Lower leg skin (tissue), 3 donors: ENCODE measurements at regions not wholly inside any gene's neighbourhood (a gene's known extent, or its start where the extent isn't known, plus 50 kb on each side); places are given as distances from the start of the nearest gene placed in this dataset.

Experiments used
- POLR2A ChIP-seq, 2 donors: fragments of 450-650 bp; IDR thresholded peaks; one replicate each; pipeline ENCODE4 v1.6.1; 2016 to 2017; ENCODE audit warnings: antibody characterized with exemption in 2 of 2, mild to moderate bottlenecking in 1 of 2, moderate library complexity in 1 of 2
- TF ChIP-seq, protein P1 (sequence below), 3 donors: fragments of 450-650 bp; IDR thresholded peaks; one replicate each; pipeline ENCODE4 v1.5.1; 2016; ENCODE audit warnings: antibody characterized with exemption in 3 of 3, mild to moderate bottlenecking in 3 of 3, moderate library complexity in 2 of 3

GRCh38 chr3:181250714-181251113 lies 261.2 kb upstream of the DNAJC19 start:
- TF ChIP-seq, protein P1, sequence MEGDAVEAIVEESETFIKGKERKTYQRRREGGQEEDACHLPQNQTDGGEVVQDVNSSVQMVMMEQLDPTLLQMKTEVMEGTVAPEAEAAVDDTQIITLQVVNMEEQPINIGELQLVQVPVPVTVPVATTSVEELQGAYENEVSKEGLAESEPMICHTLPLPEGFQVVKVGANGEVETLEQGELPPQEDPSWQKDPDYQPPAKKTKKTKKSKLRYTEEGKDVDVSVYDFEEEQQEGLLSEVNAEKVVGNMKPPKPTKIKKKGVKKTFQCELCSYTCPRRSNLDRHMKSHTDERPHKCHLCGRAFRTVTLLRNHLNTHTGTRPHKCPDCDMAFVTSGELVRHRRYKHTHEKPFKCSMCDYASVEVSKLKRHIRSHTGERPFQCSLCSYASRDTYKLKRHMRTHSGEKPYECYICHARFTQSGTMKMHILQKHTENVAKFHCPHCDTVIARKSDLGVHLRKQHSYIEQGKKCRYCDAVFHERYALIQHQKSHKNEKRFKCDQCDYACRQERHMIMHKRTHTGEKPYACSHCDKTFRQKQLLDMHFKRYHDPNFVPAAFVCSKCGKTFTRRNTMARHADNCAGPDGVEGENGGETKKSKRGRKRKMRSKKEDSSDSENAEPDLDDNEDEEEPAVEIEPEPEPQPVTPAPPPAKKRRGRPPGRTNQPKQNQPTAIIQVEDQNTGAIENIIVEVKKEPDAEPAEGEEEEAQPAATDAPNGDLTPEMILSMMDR (IDR thresholded peaks at IDR 0.05): no peak
- no peak for TF ChIP-seq POLR2A (IDR thresholded peaks at IDR 0.05)
